ENCODE measurements at regions not wholly inside any gene's neighbourhood (a gene's known extent, or its start where the extent isn't known, plus 50 kb on each side); places are given as distances from the start of the nearest gene placed in this dataset.

GRCh38 chr12:84685379-84685778, 227.2 kb downstream of the SLC6A15 start:
- TF ChIP-seq, protein P1, sequence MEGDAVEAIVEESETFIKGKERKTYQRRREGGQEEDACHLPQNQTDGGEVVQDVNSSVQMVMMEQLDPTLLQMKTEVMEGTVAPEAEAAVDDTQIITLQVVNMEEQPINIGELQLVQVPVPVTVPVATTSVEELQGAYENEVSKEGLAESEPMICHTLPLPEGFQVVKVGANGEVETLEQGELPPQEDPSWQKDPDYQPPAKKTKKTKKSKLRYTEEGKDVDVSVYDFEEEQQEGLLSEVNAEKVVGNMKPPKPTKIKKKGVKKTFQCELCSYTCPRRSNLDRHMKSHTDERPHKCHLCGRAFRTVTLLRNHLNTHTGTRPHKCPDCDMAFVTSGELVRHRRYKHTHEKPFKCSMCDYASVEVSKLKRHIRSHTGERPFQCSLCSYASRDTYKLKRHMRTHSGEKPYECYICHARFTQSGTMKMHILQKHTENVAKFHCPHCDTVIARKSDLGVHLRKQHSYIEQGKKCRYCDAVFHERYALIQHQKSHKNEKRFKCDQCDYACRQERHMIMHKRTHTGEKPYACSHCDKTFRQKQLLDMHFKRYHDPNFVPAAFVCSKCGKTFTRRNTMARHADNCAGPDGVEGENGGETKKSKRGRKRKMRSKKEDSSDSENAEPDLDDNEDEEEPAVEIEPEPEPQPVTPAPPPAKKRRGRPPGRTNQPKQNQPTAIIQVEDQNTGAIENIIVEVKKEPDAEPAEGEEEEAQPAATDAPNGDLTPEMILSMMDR (IDR thresholded peaks at IDR 0.05) = no peak
- TF ChIP-seq POLR2A (IDR thresholded peaks at IDR 0.05) = no peak

Data from right lobe of liver (tissue), 4 donors.